Esophagus muscularis mucosa (tissue), 3 donors: ENCODE measurements at regions not wholly inside any gene's neighbourhood (a gene's known extent, or its start where the extent isn't known, plus 50 kb on each side); places are given as distances from the start of the nearest gene placed in this dataset.

Source experiments
- CTCF ChIP-seq, 3 experiments: fragments of 200-600 bp in 2 of 3; fragments of 450-650 bp in 1 of 3; sonication (generic) in 2 of 3; IDR thresholded peaks; one replicate each; pipeline ENCODE4 v1.5.1; 2017 to 2019; ENCODE audit warnings: antibody characterized with exemption in 3 of 3, mild to moderate bottlenecking in 2 of 3, moderate library complexity in 1 of 3
- POLR2A ChIP-seq: fragments of 450-650 bp; IDR thresholded peaks from one replicate; pipeline ENCODE4 v1.6.1; 2017; ENCODE audit warnings: antibody characterized with exemption, moderate library complexity, mild to moderate bottlenecking, low read depth

- no peak for TF ChIP-seq CTCF (IDR thresholded peaks at IDR 0.05)
- TF ChIP-seq POLR2A = no peak
These were observed 95.3 kb downstream of the RAMP3 start for GRCh38 chr7:45252857-45253256.
